Epithelial cell of esophagus (primary cell): ENCODE measurements at regions not wholly inside any gene's neighbourhood (a gene's known extent, or its start where the extent isn't known, plus 50 kb on each side); places are given as distances from the start of the nearest gene placed in this dataset.

ENCODE experiments used
- DNase-seq: peaks from one replicate; pipeline ENCODE4 v3.0.0; 2010; ENCODE audit warnings: low read depth
- H3K4me3 ChIP-seq: 2 replicates; pipeline ENCODE4 v1.5.1; 2011; ENCODE audit warnings: mild to moderate bottlenecking, low read length, control low read depth
- TF ChIP-seq, protein P1 (sequence below): IDR thresholded peaks from 2 replicates; pipeline ENCODE4 v1.5.1; 2011; ENCODE audit warnings: low read depth, mild to moderate bottlenecking, low read length, control low read depth, inconsistent platforms; ENCODE audit not compliant: insufficient read depth; ENCODE audit errors: missing control alignments

DNA sequence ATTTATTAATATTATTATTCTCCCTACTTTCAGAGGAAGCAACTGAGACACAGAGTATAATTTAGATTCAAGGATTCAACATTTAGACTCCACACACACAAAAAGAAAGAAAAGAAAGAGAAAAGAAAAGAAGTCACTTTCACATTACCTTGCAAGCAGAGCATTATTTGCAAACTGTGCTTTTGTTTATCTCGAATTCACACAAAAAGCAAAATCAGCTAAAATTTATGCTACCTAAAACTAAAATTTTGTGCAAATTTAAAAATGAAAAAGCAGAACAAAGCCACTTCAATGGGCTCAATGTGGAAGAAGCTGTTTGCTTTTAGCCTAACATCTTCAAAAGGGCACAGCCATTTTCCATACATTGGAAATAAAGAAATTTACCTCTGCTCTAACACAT, 1282.7 kb upstream of the GYPC start:
- TF ChIP-seq, protein P1, sequence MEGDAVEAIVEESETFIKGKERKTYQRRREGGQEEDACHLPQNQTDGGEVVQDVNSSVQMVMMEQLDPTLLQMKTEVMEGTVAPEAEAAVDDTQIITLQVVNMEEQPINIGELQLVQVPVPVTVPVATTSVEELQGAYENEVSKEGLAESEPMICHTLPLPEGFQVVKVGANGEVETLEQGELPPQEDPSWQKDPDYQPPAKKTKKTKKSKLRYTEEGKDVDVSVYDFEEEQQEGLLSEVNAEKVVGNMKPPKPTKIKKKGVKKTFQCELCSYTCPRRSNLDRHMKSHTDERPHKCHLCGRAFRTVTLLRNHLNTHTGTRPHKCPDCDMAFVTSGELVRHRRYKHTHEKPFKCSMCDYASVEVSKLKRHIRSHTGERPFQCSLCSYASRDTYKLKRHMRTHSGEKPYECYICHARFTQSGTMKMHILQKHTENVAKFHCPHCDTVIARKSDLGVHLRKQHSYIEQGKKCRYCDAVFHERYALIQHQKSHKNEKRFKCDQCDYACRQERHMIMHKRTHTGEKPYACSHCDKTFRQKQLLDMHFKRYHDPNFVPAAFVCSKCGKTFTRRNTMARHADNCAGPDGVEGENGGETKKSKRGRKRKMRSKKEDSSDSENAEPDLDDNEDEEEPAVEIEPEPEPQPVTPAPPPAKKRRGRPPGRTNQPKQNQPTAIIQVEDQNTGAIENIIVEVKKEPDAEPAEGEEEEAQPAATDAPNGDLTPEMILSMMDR = no peak
- H3K4me3 ChIP-seq = no peak overlapping the region
- DNase-seq = no peak

DNA sequence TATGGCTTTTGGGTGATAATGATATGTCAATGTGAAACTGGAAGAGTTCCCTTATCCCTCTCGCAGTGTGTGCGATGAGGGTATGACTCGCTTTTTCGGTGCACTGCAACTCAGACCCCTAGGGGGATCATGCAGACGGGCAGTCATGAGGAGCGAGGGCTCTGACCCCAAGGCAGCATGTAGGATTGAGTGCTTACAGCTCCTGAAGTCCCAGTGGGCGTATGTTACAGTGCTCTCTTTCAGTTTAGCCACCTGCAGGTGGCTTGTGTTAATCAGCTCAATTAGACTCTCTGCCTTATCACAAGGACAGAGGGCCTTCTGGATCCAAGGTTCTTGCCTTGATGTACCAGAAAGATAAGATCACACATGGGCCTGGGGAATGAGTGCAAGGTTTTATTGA, 1269.9 kb upstream of the GYPC start:
- TF ChIP-seq, protein P1 = no peak
- no peak overlapping the region for H3K4me3 ChIP-seq
- no peak for DNase-seq

DNA sequence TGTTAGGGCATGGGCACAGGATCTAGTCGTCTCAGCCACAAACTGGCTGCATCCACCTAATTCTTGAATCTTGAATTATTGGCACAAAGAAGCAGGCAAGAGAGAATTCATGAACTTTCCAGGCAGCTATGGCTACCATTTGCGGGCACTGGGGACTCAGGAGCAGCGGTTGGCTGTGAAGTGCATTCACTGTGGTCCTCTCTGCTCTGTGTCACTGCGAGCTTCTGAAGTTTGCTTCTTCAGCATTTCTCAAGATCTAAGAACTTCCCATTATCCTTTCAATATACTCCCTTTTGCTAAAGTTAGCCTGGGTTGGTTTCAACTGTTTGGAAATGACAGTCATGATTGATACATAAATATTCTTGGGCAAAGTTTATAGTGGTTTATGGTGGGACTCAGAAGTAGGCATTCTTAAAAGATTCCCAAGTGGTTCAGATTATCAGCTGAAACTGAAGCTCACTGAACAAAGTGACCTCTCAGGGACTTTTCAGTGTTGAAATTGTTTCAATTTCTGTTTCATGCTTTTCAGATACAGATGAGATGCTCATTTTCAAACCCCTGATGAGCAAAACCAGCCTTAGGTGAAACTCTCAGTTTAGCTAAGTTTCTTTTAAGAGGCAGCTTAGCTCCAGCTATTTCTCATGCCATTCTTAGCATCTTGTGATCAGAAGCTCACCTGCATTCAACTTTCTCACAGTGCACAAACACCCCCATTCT, 1258.3 kb upstream of the GYPC start:
- TF ChIP-seq, protein P1 = no peak
- no peak for DNase-seq
- no peak overlapping the region for H3K4me3 ChIP-seq

DNA sequence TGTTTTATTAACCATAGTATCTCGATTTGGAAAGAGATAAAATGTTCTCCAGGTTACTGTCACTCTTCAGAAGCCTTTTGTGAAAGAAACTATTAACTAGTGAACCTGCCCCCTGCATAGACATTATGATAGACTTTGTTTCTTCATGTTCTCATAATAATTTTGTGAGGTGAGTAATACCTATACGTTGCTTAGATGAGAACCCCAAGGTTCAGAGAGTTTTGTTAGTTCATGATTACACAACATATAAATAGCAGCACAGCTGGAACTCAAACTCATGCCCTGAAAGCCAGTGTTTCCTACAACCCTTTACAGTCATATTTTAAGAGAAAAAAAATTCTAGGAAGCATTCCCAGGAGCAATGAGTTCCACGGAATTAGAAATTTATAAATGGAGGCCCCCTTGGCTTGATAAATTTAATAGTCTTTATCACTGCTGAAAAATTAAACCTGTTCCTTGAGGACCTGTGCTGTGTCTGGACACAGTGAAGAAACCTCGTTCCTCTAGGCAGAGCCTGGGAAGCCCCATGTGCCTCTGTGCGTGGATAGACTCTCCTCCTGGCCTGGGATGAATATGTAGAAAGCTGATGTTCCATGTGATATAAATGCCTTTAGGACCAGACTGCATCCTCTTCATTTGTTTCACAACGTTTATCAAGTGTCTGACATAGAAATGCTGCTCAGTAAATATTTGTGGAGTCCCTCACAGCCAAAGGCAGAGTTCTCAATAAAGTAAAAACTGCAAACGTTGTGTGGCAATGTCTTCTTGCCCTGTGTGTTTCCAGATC, 1257.0 kb upstream of the GYPC start:
- DNase-seq = no peak
- TF ChIP-seq, protein P1 = no peak
- no peak overlapping the region for H3K4me3 ChIP-seq

DNA sequence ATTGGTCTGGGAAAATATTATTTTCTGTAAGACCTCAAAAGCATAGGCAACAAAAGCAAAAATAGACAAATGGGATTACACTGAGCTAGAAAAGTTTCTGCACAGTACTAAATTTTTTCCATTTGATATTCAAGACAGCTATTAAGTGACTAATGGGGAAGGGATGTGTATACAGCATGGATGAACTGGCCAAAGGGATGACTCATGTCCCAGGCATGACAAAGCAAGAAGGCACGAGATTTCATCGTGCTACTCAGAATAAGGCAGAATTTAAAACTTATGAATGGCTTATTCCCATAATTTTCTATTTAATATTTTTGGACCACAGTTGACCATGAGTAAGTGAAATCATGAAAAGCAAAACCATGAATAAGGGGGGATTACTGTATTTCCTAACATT, 1250.1 kb upstream of the GYPC start:
- TF ChIP-seq, protein P1 = no peak
- no peak overlapping the region for H3K4me3 ChIP-seq
- peak; percentile 93 for DNase-seq

DNA sequence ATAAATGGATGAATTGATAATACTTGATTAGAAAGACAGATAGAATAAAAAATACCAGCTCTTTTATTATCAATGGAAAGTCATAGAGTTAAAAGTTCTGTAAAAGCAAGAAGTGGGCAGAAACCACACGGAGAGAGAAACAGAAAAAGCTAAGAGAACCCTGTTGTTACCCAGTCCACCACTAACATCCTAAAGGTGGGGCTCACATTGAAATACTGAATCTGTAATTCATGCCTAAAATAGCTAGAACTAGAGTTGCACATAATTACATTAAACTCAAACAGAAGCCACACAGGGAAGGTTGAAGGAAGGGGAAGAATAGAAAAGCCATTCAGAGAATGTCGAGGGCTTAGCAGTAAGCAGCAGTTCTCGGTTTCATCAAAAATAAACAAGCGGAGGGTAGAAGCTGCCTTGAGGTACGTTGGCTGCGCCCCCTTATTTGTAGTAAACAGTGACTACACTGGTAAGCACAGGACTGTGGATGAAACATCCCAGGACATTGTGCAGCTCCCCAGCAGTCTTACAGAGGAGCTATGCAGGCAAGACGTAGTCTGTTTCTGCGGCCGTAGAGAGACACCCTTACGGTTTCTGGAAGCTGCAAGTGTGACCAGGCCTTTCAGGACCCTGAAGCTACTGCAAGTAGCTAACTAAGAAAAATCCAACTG, 1247.0 kb upstream of the GYPC start:
- no peak for DNase-seq
- TF ChIP-seq, protein P1 = no peak
- no peak overlapping the region for H3K4me3 ChIP-seq
